Natural killer cell (primary cell): ENCODE measurements at regions not wholly inside any gene's neighbourhood (a gene's known extent, or its start where the extent isn't known, plus 50 kb on each side); places are given as distances from the start of the nearest gene placed in this dataset.

Experiments
- ATAC-seq, 3 donors: fragments of 150-1000 bp in 2 of 3; fragments of 200-7000 bp in 1 of 3; cut with Tn5 transposase; 1 replicate in 1 of 3; 2 replicates in 2 of 3; pipeline ENCODE4 v1.10.0; 2021; ENCODE audit warnings: mild to moderate bottlenecking in 2 of 3, moderate library complexity in 2 of 3
- DNase-seq, 2 donors: peaks; one replicate each; pipeline versions ENCODE4 v3.0.0 to v3.0.0-alpha.2; 2013 to 2021; ENCODE audit warnings: mixed read lengths in 1 of 2
- H3K27ac ChIP-seq: one replicate; pipeline ENCODE4 v1.5.1; 2013; ENCODE audit warnings: mild to moderate bottlenecking, low read length
- H3K27me3 ChIP-seq: one replicate; pipeline ENCODE4 v1.6.1; 2013; ENCODE audit warnings: low read length; ENCODE audit not compliant: control insufficient read depth, insufficient read depth
- H3K36me3 ChIP-seq: one replicate; pipeline ENCODE4 v1.6.1; 2013; ENCODE audit warnings: low read length; ENCODE audit not compliant: control insufficient read depth, insufficient read depth
- H3K4me1 ChIP-seq: one replicate; pipeline ENCODE4 v1.6.1; 2013; ENCODE audit warnings: low read length; ENCODE audit not compliant: control insufficient read depth, insufficient read depth
- H3K4me3 ChIP-seq: one replicate; pipeline ENCODE4 v1.5.1; 2013; ENCODE audit warnings: low read length
- H3K9me3 ChIP-seq: one replicate; pipeline ENCODE4 v1.6.1; 2013; ENCODE audit warnings: low read length; ENCODE audit not compliant: control insufficient read depth, insufficient read depth
- H3K27ac Mint-ChIP-seq, 2 donors: one replicate each; pipeline ENCODE4 v1.8.0; 2022; ENCODE audit warnings: mild to moderate bottlenecking in 2 of 2, mixed read lengths in 2 of 2, moderate library complexity in 1 of 2
- H3K27me3 Mint-ChIP-seq, 2 donors: one replicate each; pipeline ENCODE4 v1.8.0; 2022; ENCODE audit warnings: low read depth in 2 of 2, mixed read lengths in 2 of 2
- H3K36me3 Mint-ChIP-seq: one replicate; pipeline ENCODE4 v1.8.0; 2022; ENCODE audit warnings: mixed read lengths
- H3K4me1 Mint-ChIP-seq, 2 donors: one replicate each; pipeline ENCODE4 v1.8.0; 2022; ENCODE audit warnings: mixed read lengths in 2 of 2
- H3K4me3 Mint-ChIP-seq: one replicate; pipeline ENCODE4 v1.8.0; 2022; ENCODE audit warnings: mild to moderate bottlenecking, moderate library complexity, mixed read lengths
- H3K9me3 Mint-ChIP-seq, 2 donors: one replicate each; pipeline ENCODE4 v1.8.0; 2022; ENCODE audit warnings: mixed read lengths in 2 of 2
- WGBS: methylation state at CpG from one replicate; pipeline ENCODE4 v1.1.7; 2013; ENCODE audit warnings: missing lambda C conversion rate; ENCODE audit not compliant: insufficient coverage; 5-methylcytosine and 5-hydroxymethylcytosine counted together
- intact Hi-C: fragments of 100-400 bp; cut with micrococcal nuclease; formaldehyde crosslinking; loops from one replicate; pipeline ENCODE4 v1.14.2; 2022
- TF ChIP-seq, protein P1 (sequence below): fragments of 200-600 bp; IDR thresholded peaks from one replicate; pipeline ENCODE4 v1.8.0; 2022; ENCODE audit warnings: antibody characterized with exemption

DNA sequence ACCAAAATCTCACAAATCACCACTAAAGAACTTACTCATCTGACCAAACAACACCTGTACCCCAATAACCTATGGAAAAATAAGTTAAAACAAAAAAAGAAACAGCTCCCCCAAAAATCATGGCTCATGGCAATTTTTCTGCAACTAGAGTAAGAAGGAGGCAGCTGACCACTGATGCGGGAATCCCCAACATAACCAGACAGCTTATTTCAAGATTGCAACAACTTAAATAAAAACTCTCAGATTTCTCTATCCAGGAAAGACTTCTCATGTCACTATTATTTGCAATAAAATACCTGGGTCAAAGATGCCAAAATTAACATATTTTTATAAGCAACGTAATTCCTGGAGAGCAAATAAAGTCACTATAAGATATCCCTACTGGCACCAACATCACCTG, 128.1 kb upstream of the LY86 start:
- H3K27me3 ChIP-seq, result peaks cover 3% of the 10 kb centered on the region
- WGBS, result 89% methylated on average over 2 of the region's 2 CpGs
- no peaks in the 10 kb centered on the region for H3K4me1 ChIP-seq
- Mint-ChIP-seq H3K4me1 (no peaks in the 10 kb centered on the region), H3K27ac (no peak overlapping the region), H3K9me3 (no peaks in the 10 kb centered on the region), H3K4me3 (no peak overlapping the region), H3K36me3 (no peaks in the 10 kb centered on the region), H3K27me3 (peaks cover 27 to 45% of the 10 kb centered on the region in 2 donors)
- no peak for DNase-seq
- H3K9me3 ChIP-seq, result no peaks in the 10 kb centered on the region
- H3K36me3 ChIP-seq, result no peaks in the 10 kb centered on the region
- H3K4me3 ChIP-seq, result no peak overlapping the region
- TF ChIP-seq, protein P1, sequence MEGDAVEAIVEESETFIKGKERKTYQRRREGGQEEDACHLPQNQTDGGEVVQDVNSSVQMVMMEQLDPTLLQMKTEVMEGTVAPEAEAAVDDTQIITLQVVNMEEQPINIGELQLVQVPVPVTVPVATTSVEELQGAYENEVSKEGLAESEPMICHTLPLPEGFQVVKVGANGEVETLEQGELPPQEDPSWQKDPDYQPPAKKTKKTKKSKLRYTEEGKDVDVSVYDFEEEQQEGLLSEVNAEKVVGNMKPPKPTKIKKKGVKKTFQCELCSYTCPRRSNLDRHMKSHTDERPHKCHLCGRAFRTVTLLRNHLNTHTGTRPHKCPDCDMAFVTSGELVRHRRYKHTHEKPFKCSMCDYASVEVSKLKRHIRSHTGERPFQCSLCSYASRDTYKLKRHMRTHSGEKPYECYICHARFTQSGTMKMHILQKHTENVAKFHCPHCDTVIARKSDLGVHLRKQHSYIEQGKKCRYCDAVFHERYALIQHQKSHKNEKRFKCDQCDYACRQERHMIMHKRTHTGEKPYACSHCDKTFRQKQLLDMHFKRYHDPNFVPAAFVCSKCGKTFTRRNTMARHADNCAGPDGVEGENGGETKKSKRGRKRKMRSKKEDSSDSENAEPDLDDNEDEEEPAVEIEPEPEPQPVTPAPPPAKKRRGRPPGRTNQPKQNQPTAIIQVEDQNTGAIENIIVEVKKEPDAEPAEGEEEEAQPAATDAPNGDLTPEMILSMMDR, result no peak
- intact Hi-C loops, result no loop called here
- ATAC-seq, result no peak
- H3K27ac ChIP-seq, result no peak overlapping the region

GRCh38 chr6:6461138-6461537, 127.4 kb upstream of the LY86 start:
- Histone ChIP-seq H3K9me3 (no peaks in the 10 kb centered on the region), H3K27me3 (peaks cover 3% of the 10 kb centered on the region), H3K4me3 (no peak overlapping the region), H3K36me3 (no peaks in the 10 kb centered on the region), H3K27ac (no peak overlapping the region), H3K4me1 (no peaks in the 10 kb centered on the region)
- intact Hi-C loops, result no loop called here
- no peak for DNase-seq
- Mint-ChIP-seq H3K27ac (no peak overlapping the region), H3K4me3 (no peak overlapping the region), H3K36me3 (no peaks in the 10 kb centered on the region), H3K9me3 (no peaks in the 10 kb centered on the region), H3K4me1 (no peaks in the 10 kb centered on the region), H3K27me3 (peaks cover 25 to 47% of the 10 kb centered on the region in 2 donors)
- TF ChIP-seq, protein P1, result no peak
- no peak for ATAC-seq
- WGBS, result no CpG with 5 or more reads among the region's 4 CpGs

GRCh38 chr6:6466967-6467761, 121.4 kb upstream of the LY86 start:
- no peak overlapping the region for H3K4me3 ChIP-seq
- TF ChIP-seq, protein P1, result no peak
- no peak overlapping the region for H3K27ac Mint-ChIP-seq
- no peaks in the 10 kb centered on the region for H3K4me1 Mint-ChIP-seq
- H3K4me3 Mint-ChIP-seq, result no peak overlapping the region
- ATAC-seq (no peak), DNase-seq (no peak)
- H3K9me3 Mint-ChIP-seq, result no peaks in the 10 kb centered on the region
- H3K27me3 Mint-ChIP-seq, result peaks cover 14 to 55% of the 10 kb centered on the region in 2 donors
- 80% methylated on average over 11 of the region's 12 CpGs for WGBS
- H3K27me3 ChIP-seq, result no peaks in the 10 kb centered on the region
- no peaks in the 10 kb centered on the region for H3K4me1 ChIP-seq
- no peaks in the 10 kb centered on the region for H3K9me3 ChIP-seq
- H3K36me3 ChIP-seq, result no peaks in the 10 kb centered on the region
- no peak overlapping the region for H3K27ac ChIP-seq
- intact Hi-C loops, result no loop called here
- no peaks in the 10 kb centered on the region for H3K36me3 Mint-ChIP-seq

GRCh38 chr6:6469074-6469473, 119.4 kb upstream of the LY86 start:
- ATAC-seq, result no peak
- H3K9me3 Mint-ChIP-seq, result no peaks in the 10 kb centered on the region
- no peaks in the 10 kb centered on the region for H3K4me1 Mint-ChIP-seq
- TF ChIP-seq, protein P1, result no peak
- 86% methylated on average over 8 of the region's 8 CpGs for WGBS
- no peaks in the 10 kb centered on the region for H3K36me3 Mint-ChIP-seq
- Histone ChIP-seq H3K4me1 (no peaks in the 10 kb centered on the region), H3K4me3 (no peak overlapping the region), H3K9me3 (no peaks in the 10 kb centered on the region), H3K27ac (no peak overlapping the region), H3K27me3 (no peaks in the 10 kb centered on the region), H3K36me3 (no peaks in the 10 kb centered on the region)
- intact Hi-C loops, result no loop called here
- no peak overlapping the region for H3K4me3 Mint-ChIP-seq
- no peak overlapping the region for H3K27ac Mint-ChIP-seq
- peaks cover 8 to 39% of the 10 kb centered on the region in 2 donors for H3K27me3 Mint-ChIP-seq
- DNase-seq, result no peak
